ENCODE measurements at regions not wholly inside any gene's neighbourhood (a gene's known extent, or its start where the extent isn't known, plus 50 kb on each side); places are given as distances from the start of the nearest gene placed in this dataset.

GRCh38 chr3:67713764-67714469 is 59.5 kb upstream of the SUCLG2 start (continued):
- TF ChIP-seq SIN3A (conservative IDR thresholded peaks at IDR 0.05 in 1 of 2, IDR thresholded peaks at IDR 0.05 in 1 of 2; ENCODE audit: low read depth in 1 of 2, low read length in 2 of 2): no peak
- TF ChIP-seq SUZ12 (IDR thresholded peaks at IDR 0.05; ENCODE audit: low read length): no peak
- no peak for TF ChIP-seq POLR2AphosphoS5 (IDR thresholded peaks at IDR 0.05; ENCODE audit: low read depth, low read length)
- TF ChIP-seq ZNF274 (IDR thresholded peaks at IDR 0.05; ENCODE audit: borderline replicate concordance, extremely low read depth, low read length): no peak
